HCT116 (cell line): ENCODE measurements at regions not wholly inside any gene's neighbourhood (a gene's known extent, or its start where the extent isn't known, plus 50 kb on each side); places are given as distances from the start of the nearest gene placed in this dataset.

Experiments used
- CTCF ChIP-seq, 3 experiments: fragments of 200-600 bp in 1 of 3; sonication (generic) in 1 of 3; IDR thresholded peaks in 2 of 3; conservative IDR thresholded peaks in 1 of 3; 2 replicates each; pipeline ENCODE4 v1.5.1; 2012 to 2017; ENCODE audit warnings: low read depth in 2 of 3, low read length in 2 of 3, antibody characterized with exemption in 1 of 3, borderline replicate concordance in 1 of 3, control low read depth in 1 of 3, mild to moderate bottlenecking in 1 of 3, mixed read lengths in 1 of 3, mixed run types in 1 of 3, moderate library complexity in 1 of 3; ENCODE audit not compliant: insufficient read depth in 1 of 3
- ELF1 ChIP-seq: IDR thresholded peaks from 2 replicates; pipeline ENCODE4 v1.6.1; 2012; ENCODE audit warnings: low read depth, borderline replicate concordance
- EZH2phosphoT487 ChIP-seq: fragments of 200-600 bp; IDR thresholded peaks from 2 replicates; pipeline ENCODE4 v1.6.1; 2018; ENCODE audit warnings: antibody characterized with exemption, borderline replicate concordance
- MAX ChIP-seq: IDR thresholded peaks from 2 replicates; pipeline ENCODE4 v1.6.1; 2012
- POLR2AphosphoS5 ChIP-seq: IDR thresholded peaks from 2 replicates; pipeline ENCODE4 v1.6.1; 2011; ENCODE audit warnings: mild to moderate bottlenecking, low read depth, low read length, moderate library complexity
- SP1 ChIP-seq: IDR thresholded peaks from 2 replicates; pipeline ENCODE4 v1.6.1; 2012; ENCODE audit warnings: low read depth
- TCF7L2 ChIP-seq: IDR thresholded peaks from 2 replicates; pipeline ENCODE4 v1.7.0; 2011; ENCODE audit warnings: borderline replicate concordance, inconsistent platforms; ENCODE audit not compliant: insufficient read depth, insufficient read length; ENCODE audit errors: extremely low read depth
- YY1 ChIP-seq: IDR thresholded peaks from 2 replicates; pipeline ENCODE4 v1.6.1; 2011; ENCODE audit warnings: low read length, low read depth, moderate library complexity, mild to moderate bottlenecking; ENCODE audit not compliant: insufficient replicate concordance; ENCODE audit errors: extremely low read depth

- TF ChIP-seq CTCF (IDR thresholded peaks at IDR 0.05 in 2 of 3, conservative IDR thresholded peaks at IDR 0.05 in 1 of 3; ENCODE audit: borderline replicate concordance in 1 of 3, insufficient read depth in 1 of 3, low read depth in 2 of 3, low read length in 2 of 3) (no peak), SP1 (no peak), ELF1 (no peak), EZH2phosphoT487 (no peak), POLR2AphosphoS5 (no peak), YY1 (no peak), MAX (no peak), TCF7L2 (no peak)
These were observed 1715.1 kb upstream of the IGFBP7 start for GRCh38 chr4:58825278-58825677.
